DMS79 (cell line): ENCODE measurements at regions not wholly inside any gene's neighbourhood (a gene's known extent, or its start where the extent isn't known, plus 50 kb on each side); places are given as distances from the start of the nearest gene placed in this dataset.
"Not testable (repeated sequence)": the region's sequence is repeated elsewhere in the genome, so short reads cannot be mapped to it uniquely, and the experiment has no call there.

Experiments
- DNase-seq: peaks from one replicate; lab custom pipeline; 2025; lab: John Stamatoyannopoulos, UW

DNA sequence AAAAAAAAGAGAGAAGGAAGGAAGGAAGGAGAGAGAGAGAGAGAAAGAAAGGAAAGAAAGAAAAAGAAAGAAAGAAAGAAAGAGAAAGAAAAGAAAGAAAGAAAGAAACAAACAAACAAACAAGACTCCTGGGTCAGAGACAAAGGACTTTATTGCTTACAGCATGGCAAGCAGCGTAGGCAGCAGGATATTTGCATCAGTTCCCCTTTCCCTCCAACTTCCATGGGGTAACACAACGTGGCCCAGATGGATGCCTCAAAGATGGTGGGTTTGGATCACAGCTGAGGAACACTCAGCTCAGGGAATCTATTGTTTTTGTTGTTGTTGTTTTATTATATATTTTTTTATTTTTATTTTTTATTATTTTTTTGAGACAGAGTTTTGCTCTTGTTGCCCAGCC is 128.5 kb upstream of the VKORC1L1 start:
- no peak for DNase-seq

DNA sequence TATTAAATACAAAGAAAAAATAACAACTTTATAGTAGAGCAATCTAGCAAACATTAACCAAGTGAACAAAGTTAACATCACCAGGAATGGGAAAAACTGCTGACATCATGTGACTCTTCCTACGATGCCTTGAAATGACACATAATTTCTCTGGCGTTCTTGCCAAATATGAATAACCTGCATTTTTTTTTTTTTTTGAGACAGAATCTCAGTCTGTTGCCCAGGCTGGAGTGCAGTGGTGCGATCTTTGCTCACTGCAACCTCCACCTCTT is 126.5 kb upstream of the VKORC1L1 start:
- DNase-seq = no peak

DNA sequence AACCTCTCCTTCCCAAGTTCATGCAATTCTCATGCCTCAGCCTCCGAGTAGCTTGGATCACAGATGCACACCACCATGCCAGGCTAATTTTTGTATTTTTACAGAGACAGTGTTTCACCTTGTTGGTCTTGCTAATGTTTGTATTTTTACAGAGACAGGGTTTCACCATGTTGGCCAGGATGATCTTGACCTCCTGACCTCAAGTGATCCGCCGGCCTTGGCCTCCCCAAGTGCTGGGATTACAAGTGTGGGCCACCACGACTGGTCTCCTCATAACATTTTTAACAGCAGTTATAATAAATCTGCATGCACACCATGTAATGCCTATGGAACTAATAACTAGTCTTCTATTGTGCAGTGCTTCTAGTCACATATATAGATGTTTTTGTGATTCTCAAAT is 123.8 kb upstream of the VKORC1L1 start:
- no peak for DNase-seq

DNA sequence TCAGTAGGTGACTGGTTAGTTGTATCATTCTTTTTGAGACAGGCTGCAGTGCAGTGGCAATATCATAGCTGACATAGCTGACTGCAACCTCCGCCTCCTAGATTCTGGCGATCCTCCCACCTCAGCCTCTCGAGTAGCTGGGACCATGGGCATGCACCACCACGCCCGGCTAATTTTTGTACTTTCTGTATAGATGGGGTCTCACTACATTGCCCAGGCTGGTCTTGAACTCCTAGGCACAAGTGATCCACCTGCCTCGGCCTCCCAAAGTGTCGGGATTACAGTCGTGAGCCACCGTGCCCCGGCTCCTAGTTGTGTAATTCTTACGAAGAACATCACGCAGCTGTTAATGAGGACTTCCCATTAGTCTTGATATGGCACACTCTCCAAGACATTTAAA is 123.4 kb upstream of the VKORC1L1 start:
- DNase-seq = no peak

DNA sequence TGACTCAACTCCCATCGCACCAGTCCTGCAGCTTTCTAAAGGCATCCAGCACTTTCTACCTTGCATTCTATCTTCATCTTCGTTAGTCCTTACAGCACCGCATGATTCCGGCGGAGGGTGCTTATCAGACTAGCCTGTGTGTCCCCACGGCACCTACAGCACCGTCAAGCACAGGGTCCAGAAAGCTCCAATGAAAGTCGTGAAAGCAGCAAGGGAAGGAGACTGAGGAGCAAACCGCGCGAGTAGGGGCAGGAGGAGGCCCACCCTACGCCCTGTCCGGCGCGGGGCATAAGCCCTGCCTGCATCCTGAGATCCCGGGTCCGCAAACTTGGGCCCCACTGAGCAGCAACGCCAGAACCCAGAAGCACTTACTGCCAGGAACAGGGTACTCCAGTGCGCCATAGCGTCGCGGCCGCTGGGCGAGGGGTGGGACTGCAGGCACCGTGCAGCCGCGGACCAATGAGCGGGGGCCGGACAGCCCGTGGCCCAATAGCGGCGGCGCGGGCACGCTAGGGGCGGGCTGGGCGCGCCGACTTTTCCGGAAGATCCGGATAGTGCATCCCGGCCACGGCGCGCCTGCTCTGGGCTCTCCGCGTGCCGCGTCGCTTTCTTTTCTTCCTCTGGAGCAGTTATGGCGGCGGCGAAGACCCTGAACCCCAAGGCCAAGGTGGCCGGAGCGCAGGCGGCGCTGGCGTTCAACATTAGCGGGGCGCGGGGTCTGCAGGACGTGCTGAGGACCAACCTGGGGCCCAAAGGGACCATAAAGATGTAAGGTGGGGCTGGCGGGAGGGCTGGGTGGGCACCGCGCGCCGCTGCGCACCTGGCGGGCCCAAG is 122.1 kb upstream of the VKORC1L1 start:
- peak; percentile 83 for DNase-seq

DNA sequence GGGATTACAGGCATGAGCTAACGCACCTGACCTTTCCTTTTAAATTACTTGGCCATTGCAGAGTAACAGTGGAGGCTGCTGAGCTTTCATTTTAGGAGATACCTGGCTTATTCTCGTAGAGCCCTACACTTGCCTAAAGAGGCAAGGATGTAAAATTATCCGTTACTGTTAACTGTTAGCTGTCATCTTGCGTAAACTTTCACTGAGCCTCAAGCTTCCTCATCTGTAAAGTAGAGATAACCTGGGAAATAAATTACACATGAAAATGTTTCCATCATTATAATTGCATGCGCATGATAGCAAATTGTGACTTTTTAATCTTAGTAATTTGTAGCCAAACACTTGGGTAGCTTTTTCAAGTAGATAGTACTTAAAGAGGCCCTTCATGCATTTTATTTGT is 118.8 kb upstream of the VKORC1L1 start:
- DNase-seq = not testable (repeated sequence)

DNA sequence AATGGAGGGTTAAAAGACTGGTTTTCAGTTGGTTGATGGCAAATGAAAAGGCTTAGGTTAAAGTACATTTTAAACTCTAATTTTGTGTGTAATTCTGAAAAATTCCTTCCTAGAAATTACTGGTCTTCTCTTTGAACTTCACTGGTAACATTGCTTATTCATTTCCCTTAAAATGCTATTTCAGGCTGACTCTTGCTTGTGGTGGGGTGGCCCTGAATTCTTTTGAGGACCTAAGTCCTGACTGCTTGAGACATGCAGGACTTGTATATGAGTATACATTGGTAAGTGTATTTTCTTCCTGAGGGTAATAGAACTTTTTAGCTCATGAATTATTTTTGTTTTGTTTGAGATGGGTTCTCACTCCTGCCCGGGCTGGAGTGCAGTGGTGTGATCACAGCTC is 113.9 kb upstream of the VKORC1L1 start:
- not testable (repeated sequence) for DNase-seq

DNA sequence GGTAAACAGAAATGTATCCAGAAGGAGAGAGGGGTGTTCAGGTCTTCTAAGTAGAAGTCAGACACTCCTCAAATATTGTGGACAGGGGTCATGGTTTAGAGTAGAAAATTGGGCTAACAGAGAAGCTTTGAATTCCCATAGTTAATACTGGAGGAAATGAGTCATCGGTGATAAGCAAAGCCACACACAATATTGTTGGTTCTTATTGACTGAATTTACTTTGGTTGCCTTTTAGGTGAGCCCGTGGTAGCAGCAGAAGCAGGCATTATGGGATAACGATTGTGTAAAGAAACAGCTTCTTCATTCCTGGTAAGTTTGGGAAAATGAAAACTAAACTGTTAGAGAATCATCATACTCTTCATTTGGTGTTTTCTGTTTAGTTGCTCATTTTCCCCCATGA is 110.2 kb upstream of the VKORC1L1 start:
- not testable (repeated sequence) for DNase-seq

DNA sequence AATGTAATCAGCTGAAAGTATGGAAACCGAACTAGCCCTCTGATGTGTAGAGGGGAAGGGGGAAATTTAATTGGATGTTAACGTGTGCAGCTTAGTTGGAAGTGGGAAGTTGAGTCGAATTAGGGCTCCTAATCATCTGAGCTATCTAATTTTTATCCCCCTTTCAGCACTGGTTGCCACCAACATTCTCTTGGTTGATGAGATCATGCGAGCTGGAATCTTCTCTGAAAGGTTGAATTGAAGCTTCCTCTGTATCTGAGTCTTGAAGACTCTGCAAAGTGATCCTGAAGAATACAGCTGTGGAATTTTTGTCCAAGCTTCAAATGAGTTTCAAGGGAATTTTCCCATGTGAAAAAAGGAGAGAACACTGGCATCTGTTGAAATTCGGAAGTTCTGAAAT is 109.8 kb upstream of the VKORC1L1 start:
- not testable (repeated sequence) for DNase-seq

DNA sequence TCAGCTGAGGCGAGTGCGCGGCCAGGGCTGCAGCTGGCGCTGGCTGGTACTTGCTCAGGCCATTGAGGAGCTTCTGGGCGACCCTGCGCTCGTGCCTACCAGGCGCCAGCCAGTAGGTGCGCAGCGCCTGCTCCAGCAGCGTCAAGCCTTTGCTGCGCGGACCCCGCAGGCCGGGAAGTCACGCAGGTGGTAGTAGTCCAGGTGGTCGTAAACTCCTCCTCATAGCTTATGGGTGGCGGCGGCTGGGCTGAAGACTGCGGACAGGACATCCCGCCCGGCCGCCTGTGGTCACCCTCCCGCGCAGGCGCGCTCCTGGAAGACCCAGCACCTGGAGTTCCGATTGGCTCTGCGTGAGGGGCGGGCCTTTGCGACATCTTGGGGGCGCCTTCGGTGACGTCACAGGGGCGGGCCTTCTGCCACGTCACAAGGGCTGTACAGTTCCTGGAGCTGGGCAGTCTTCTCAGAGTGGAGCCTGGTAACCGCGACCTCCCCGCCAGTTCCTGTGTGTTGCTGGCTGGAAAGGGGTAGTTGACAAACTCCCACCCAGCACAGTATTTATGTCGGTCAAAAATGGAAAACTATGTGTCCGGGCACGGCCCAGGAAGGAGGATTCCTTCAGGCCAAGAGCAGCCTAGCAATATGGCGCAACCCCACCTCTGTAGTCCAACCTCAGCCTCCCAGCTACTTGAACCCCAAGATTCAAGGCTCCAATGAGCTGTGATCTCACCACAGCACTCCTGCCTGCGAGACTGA is 102.2 kb upstream of the VKORC1L1 start:
- DNase-seq = peak; percentile 49

DNA sequence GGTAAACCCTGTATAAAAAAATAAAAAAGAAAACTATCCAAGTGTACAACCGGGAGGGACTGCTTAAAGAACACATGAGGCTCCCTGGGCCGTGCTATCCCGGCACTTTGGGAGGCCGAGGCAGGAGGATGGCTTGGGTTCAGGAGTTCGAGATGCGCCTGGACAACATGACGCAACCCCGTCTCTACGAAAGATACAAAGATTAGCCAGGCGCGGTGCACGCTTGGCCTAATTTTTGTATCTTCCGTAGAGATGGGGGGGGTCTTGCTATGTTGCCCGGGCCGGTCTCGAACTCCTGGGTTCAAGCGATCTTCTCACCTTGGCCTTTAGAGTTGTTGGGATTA is 101.7 kb upstream of the VKORC1L1 start:
- not testable (repeated sequence) for DNase-seq

DNA sequence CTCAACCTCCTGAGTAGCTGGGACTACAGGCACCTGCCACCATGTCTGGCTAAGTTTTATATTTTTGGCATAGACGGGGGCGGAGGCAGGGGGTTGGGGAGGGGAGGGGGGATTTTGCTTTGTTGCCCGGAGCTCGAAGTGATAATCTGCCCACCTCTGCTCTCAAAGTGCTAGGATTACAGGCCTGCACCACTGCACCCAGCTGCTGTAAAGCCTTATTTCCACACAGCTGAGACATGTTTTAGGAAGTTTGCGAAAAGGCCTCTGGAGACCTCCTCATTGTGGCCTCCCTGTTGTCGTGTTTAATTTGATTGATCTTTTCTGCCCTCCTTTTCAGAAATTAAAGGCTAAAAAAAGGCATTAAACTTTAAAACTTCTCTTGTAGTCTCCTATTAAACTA is 96.2 kb upstream of the VKORC1L1 start:
- DNase-seq = not testable (repeated sequence)

DNA sequence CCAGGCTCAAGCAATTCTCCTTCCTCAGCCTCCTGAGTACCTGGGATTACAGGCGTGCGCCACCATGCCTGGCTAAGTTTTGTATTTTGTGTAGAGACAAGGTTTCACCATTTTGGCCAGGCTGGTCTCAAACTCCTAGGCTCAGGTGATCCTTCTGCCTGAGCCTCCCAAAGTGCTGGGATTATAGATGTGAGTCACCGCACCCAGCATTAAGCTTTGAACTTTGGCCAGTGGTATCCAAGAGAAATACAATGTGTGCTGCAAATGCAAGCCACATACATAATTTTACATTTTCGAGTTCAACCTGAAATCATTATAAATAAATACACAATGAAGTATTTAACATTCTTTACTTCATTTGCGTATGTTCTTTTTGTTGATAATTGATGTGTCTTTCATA is 82.9 kb upstream of the VKORC1L1 start:
- DNase-seq = not testable (repeated sequence)

DNA sequence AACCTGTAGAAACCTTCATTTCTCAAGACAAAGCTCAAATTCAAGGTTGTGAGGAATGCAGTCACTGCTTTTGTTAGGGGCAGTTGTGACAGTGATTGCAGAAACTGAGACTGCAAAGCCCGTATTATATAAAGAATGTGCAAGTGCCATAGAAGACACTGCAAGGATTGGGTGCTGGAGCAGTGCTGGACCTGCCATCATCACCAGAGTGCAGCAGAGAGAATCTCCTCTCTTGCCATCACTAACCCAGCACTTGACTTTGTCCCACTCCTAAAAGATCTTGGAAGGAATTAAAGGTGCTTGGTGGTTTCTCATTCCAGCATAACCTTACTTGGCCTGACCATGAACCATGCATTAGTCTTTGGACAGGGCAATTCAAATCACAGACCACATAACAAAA is 81.1 kb upstream of the VKORC1L1 start:
- not testable (repeated sequence) for DNase-seq

DNA sequence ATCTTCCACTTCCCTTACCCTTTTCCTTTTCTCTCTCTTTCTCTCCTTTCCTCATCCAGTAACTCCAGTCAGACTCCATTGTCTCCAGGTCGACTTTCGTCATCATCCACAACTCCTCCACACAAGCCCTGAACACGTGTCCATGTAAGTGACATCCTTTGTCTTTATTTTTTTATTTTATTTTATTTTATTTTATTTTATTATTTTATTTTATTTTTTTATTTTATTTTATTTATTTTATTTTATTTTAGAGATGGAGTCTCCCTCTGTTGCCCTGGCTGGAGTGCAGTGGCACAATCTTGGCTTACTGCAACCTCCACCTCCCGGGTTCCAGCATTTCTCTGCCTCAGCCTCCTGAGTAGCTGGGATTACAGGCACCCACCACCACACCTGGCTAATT is 80.1 kb upstream of the VKORC1L1 start:
- not testable (repeated sequence) for DNase-seq

DNA sequence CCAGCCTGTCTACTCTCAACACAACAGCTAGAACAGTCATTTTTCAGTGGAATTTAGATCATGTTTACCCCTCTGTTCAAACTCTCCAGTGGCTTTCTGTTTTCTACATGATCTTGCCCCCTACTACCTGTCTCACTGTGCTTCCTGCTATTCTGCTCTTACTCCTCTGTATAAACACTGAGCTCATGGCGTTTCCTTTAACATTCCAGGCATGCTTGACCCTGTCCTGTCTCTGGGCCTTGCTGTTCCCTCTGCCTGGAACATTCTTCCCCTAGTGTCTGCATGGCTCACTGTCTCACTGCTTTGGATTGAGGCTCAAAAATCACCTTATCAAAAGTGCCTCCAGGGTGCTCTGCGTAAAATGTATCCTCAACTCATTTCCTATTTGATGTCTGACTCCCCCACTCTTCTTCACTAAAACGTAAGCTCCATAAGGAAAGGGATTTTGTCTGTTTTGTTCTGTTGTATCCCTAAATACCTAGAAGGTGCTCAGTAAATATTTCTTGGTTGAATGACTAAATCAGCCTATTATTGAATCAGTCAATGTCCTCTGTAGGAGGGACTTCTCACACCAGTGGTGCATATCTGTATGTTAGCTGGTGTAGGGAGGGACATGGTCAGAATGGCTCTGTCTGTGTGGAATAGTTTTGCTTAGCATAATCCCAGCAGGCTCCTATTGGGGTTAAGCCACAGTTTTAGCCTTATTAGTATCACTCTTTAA is 78.0 kb upstream of the VKORC1L1 start:
- not testable (repeated sequence) for DNase-seq

DNA sequence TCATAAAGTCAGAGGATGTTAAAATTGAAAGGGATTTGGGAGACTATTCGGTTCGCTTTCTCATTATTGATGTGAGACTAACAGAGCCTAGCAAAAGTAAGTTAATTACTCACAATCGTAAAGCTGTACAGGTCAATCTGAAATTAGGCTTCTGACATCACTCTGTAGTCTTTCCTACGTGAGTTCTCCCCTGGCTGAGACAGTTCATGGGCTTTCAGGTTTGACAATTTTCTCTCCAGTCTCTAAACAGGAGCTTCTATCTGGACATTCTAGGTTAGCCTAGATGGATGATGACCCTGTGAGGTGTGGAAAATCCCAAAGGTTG is 77.5 kb upstream of the VKORC1L1 start:
- DNase-seq = not testable (repeated sequence)

DNA sequence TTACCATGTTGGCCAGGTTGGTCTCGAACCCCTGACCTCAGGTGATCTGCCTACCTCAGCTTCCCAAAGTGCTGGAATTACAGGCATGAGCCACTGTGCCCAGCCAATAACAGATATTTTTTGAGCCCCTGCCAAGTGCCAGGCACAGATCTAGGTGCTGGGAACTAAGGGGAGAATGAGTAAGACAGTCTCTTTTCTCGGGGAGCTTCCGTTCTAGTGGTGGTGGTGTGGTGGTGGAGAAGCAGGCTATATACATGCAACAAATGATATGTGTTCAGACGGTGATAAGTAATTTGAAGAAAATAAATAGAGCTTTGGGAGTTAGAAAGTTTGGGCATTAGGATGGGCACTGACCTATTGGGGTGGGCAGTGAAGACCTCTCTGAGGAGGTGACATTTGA is 76.7 kb upstream of the VKORC1L1 start:
- DNase-seq = no peak

DNA sequence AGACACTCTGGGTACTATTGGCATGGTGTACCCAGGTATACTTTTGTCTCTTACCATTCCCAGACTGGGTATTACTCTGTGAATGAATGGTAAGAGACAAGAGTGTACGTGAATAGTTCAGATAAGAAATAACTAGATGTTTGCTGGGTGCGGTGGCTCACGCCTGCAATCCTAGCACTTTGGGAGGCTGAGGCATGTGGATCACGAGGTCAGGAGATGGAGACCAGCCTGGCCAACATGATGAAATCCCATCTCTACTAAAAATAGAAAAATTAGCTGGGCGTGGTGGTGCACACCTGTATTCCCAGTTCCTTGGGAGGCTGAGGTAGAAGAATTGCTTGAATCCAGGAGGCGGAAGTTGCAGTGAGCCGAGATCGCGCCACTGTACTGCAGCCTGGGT is 75.8 kb upstream of the VKORC1L1 start:
- DNase-seq = not testable (repeated sequence)

DNA sequence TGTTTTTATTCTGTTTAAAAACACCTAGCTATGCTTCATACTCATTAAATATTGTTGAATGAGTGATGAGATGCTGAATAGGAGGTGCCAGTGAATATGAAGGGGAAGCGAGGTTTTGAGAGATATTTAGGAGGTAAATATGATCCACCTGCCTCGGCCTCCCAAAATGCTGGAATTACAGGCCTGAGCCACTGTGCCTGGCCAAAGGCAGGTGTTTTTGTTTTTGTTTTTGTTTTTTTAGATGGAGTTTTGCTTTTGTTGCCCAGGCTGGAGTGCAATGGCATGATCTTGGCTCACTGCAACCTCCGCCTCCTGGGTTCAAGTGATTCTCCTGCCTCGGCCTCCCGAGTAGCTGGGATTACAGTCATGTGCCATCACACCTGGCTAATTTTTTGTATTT is 75.3 kb upstream of the VKORC1L1 start:
- DNase-seq = not testable (repeated sequence)

DNA sequence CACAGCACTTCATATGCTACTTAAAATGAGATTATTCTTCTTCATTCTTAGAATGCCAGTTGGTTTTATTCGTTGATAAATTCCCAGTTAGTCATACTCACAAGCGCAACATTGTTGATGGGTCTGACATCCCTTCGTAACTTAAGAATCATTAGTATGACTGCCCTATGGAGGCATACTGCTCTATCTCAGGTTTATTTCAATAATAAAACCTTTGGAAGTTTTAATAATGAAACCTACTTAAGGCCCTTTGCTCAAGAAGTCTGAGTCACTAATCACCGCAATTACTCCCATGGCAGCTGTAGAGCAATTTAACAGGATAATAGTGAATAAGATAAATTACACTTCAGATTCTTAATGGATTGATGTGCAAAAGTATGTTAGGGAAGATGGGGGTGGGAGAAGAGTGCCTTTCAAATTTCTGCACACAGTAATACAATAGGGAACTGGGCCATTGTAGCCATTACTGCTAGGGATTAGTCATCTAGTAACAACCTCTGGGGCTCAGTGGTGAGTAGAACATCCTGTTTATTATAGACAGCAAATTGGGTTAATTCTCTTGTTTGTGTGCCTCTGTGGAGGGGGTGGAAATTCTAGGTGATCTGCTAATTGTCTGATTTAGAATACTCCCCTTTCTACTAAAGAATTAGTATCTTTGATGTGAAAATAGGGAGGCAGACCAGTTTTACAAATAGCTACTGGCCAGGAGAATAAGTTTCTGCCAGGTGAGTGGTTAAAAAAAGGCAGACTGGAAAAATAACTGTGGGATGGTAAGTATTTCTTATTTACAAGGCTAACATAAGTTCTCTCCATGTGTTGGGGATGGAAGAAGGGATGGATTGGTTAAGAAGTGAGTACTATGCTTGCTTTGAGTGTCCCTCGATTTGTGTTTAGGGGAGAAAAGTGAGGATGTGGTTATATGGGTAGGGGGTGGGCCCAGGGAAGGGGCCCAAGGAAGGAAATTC is 74.5 kb upstream of the VKORC1L1 start:
- DNase-seq = no peak

DNA sequence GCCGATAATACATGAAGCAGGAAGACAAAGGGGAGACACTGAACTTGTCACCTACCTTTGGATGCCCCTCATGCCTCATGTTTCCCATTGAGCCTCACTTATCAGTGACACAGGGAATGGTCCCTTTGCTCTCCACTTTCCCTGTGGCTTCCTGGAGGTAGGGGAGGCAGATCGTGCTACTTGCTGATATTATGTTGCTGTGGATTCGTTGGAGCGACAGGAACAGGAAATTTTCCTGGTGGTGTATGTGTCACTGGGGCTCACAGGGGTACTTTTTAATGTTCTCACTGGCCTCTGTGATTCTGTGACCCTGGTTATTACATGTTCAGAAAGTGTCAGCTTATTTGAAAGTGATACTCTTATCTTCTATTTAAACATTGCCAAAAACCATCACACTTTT is 72.7 kb upstream of the VKORC1L1 start:
- not testable (repeated sequence) for DNase-seq
